ENCODE measurements at regions not wholly inside any gene's neighbourhood (a gene's known extent, or its start where the extent isn't known, plus 50 kb on each side); places are given as distances from the start of the nearest gene placed in this dataset.

- no peak overlapping the region for H2BK20ac ChIP-seq (ENCODE audit: low read length)
- no peaks in the 10 kb centered on the region for H3K79me1 ChIP-seq (ENCODE audit: low read depth, low read length)
- no peak overlapping the region for H2AK5ac ChIP-seq (ENCODE audit: low read depth, low read length)
- DNase-seq (ENCODE audit: low read depth in 1 of 2, low spot score in 2 of 2) (no peak), FAIRE-seq (peak; percentile 36)
- H3K9ac ChIP-seq (replicated peaks in 1 of 4; ENCODE audit: extremely low read depth in 1 of 4, low read depth in 3 of 4, low read length in 3 of 4): no peak overlapping the region
- no peak overlapping the region for H4K5ac ChIP-seq (ENCODE audit: insufficient read length, low read depth, low read length)
- no peak overlapping the region for H4K91ac ChIP-seq (replicated peaks; ENCODE audit: insufficient read length, low read length)
- H3K14ac ChIP-seq (ENCODE audit: insufficient read length): no peak overlapping the region
- H3K4me2 ChIP-seq (ENCODE audit: insufficient read depth in 1 of 2, low read depth in 2 of 2, low read length in 2 of 2): no peak overlapping the region
- no peaks in the 10 kb centered on the region for H3K36me3 ChIP-seq (ENCODE audit: control insufficient read depth in 2 of 4, insufficient read depth in 4 of 4, low read length in 3 of 4)
- H3K23ac ChIP-seq (ENCODE audit: insufficient read length): no peak overlapping the region
- CTCF ChIA-PET (ENCODE audit: partially characterized antibody): interaction anchor here (0.8 to 2.1 kb wide), 12 partner anchors 9 to 122 kb away, joined by 3 to 9 read pairs (median 4); no protein-coding TSS in a partner anchor
- POLR2A ChIA-PET (ENCODE audit: partially characterized antibody): no interaction called here
- no peak overlapping the region for H2BK15ac ChIP-seq (ENCODE audit: low read length)
- H3K23me2 ChIP-seq (ENCODE audit: low read depth, low read length): no peaks in the 10 kb centered on the region
- 24% methylated on average over 2 of the region's 2 CpGs; no CpG with 5 or more reads in 1 of the 2 experiments for WGBS, 2 experiments (ENCODE audit: extremely low coverage in 1 of 2, insufficient coverage in 1 of 2, insufficient read length in 1 of 2, insufficient replicate concordance in 2 of 2, low coverage in 1 of 2, low lambda C conversion rate in 2 of 2, missing lambda C conversion rate in 1 of 2)
- H2BK12ac ChIP-seq (ENCODE audit: low read depth, low read length): no peak overlapping the region
- no peaks in the 10 kb centered on the region for H3K9me3 ChIP-seq (ENCODE audit: insufficient read depth in 2 of 2, low read depth in 1 of 2, low read length in 1 of 2)
- no peaks in the 10 kb centered on the region for H4K20me1 ChIP-seq (replicated peaks in 1 of 2; ENCODE audit: control insufficient read depth in 1 of 2, insufficient read depth in 2 of 2, low read length in 2 of 2)
- no peaks in the 10 kb centered on the region for H3K79me2 ChIP-seq (ENCODE audit: control insufficient read depth in 1 of 2, insufficient read depth in 2 of 2, low read length in 2 of 2)
- H3K4me3 ChIP-seq (ENCODE audit: extremely low read depth in 1 of 4, insufficient read depth in 2 of 4, low read depth in 3 of 4, low read length in 4 of 4): no peak overlapping the region
- no peak overlapping the region for H2BK120ac ChIP-seq (replicated peaks; ENCODE audit: low read depth, low read length)
- H3K27me3 ChIP-seq (replicated peaks in 1 of 4; ENCODE audit: control insufficient read depth in 3 of 4, extremely low read depth in 1 of 4, insufficient read depth in 3 of 4, low read length in 3 of 4): no peaks in the 10 kb centered on the region
- H3K27ac ChIP-seq (ENCODE audit: low read depth, low read length): no peak overlapping the region
- no peak overlapping the region for H4K8ac ChIP-seq (ENCODE audit: extremely low read depth, insufficient read depth, low read length)
- H3K4ac ChIP-seq (replicated peaks; ENCODE audit: insufficient read length, low read depth, low read length): no peak overlapping the region
- peak; percentile 47 to 51 for TF ChIP-seq RAD21 (IDR thresholded peaks at IDR 0.05 in 1 of 2, conservative IDR thresholded peaks at IDR 0.05 in 1 of 2; ENCODE audit: low read depth in 2 of 2, low read length in 2 of 2)
- no peak for TF ChIP-seq SRF (IDR thresholded peaks at IDR 0.05; ENCODE audit: low read depth, low read length)
- no peak for TF ChIP-seq KDM4A (IDR thresholded peaks at IDR 0.05; ENCODE audit: low read depth, low read length, severe bottlenecking)
- TF ChIP-seq NANOG (IDR thresholded peaks at IDR 0.05; ENCODE audit: insufficient read depth, low read depth, low read length, poor library complexity, severe bottlenecking): no peak
- TF ChIP-seq ASH2L (IDR thresholded peaks at IDR 0.05; ENCODE audit: low read length): no peak
- TF ChIP-seq POLR2AphosphoS5 (IDR thresholded peaks at IDR 0.05; ENCODE audit: low read depth, low read length): no peak
- peak in 2 of 3 experiments; percentile 21 to 39; a peak in 2 of 4 replicates for TF ChIP-seq CTCF (IDR thresholded peaks at IDR 0.05; ENCODE audit: control extremely low read depth in 1 of 3, insufficient read depth in 1 of 3, low read depth in 1 of 3, low read length in 3 of 3)
- no peaks in the 10 kb centered on the region for H3K4me1 ChIP-seq (replicated peaks in 1 of 4; ENCODE audit: control insufficient read depth in 3 of 4, insufficient read depth in 4 of 4, low read length in 3 of 4)
- H3K18ac ChIP-seq (ENCODE audit: extremely low read depth, low read length): no peak overlapping the region
- H2AFZ ChIP-seq (ENCODE audit: low read length): no peak overlapping the region
- no peak overlapping the region for H2BK5ac ChIP-seq (ENCODE audit: low read depth, low read length)
- no peak overlapping the region for H3K56ac ChIP-seq (replicated peaks; ENCODE audit: insufficient read length, low read depth, low read length)
These were observed 65.7 kb upstream of the PAGE1 start for GRCh38 chrX:49761481-49761880.

All from H1 (cell line).